Skin of body (tissue), 1 donor: ENCODE measurements at regions not wholly inside any gene's neighbourhood (a gene's known extent, or its start where the extent isn't known, plus 50 kb on each side); places are given as distances from the start of the nearest gene placed in this dataset.

Experiments used
- DNase-seq: peaks from one replicate; lab custom pipeline; 2025; lab: John Stamatoyannopoulos, UW

DNA sequence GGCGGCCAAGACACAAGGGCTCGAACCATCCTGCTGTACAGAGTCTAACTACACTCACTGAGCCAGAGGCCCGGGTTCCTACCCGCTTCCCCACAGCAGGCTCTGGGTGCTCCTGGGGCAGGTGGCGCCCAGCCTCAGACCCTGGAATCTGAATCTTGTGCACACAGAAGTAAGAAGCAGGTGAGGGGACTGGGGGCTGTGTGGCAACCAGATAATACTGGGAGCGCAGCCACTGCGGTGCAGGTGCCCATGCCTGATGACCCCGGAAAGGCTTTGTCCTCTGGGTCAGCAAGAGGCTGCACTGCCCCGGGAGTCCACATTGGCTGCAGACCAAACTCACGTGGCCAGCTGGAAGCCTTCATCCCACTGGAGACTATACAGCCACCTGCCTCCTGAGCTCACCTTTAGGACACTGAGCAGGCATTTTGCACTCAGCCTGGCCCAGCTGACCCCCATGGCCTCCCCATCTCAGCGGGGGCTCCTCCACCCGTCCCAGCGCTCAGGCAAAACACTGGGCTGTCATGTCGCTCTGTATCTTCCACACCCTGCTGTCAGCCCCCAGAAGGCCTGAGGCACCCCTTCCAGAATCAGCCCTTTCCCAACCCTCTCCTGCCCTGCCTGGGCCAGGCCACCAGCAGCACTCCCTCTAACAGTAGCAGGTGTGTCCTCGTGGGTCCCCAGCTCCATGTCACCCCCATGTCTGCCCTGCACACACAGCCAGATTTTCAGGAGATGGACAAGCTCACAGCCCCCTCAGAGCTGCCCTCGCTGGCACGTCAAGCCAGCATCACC lies 101.0 kb upstream of the IQSEC1 start:
- no peak for DNase-seq

DNA sequence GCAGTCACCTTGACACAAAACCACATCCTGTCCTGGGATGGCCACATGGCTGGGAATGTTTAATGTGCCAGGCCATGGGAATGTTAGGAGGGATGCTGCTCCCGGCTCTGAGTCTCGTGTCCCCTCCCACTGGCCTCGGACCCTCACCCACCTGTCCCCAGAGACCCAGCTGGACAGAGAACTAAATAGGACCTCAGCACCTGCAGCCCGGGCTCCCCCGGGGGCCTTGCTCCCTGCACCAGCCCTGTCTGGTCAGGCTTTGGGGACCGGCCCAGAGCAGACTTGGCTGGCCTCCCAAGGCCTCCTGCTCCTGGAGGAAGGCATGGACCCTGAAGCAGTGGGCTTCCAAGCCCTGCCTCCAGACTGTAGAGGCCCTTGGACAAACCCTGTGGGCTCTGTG lies 100.0 kb upstream of the IQSEC1 start:
- no peak for DNase-seq

DNA sequence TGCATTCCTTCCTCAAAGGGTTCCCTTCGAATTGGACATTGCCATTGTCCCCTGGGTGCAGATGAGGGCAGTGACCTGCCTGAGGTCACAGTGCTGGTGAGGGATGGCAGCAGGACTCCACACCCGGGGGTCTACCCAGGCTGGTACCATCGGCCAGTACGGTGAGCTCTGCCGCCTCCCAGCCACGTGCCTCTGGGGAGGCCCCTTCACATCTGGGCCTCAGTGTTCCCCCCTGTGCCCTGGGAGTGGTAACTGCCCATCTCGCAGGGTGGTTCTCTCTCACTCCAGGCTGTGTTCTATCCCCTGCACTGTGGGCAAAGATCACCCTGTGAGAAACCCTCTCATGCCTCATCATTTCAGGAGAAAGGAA lies 99.4 kb upstream of the IQSEC1 start:
- DNase-seq = no peak

DNA sequence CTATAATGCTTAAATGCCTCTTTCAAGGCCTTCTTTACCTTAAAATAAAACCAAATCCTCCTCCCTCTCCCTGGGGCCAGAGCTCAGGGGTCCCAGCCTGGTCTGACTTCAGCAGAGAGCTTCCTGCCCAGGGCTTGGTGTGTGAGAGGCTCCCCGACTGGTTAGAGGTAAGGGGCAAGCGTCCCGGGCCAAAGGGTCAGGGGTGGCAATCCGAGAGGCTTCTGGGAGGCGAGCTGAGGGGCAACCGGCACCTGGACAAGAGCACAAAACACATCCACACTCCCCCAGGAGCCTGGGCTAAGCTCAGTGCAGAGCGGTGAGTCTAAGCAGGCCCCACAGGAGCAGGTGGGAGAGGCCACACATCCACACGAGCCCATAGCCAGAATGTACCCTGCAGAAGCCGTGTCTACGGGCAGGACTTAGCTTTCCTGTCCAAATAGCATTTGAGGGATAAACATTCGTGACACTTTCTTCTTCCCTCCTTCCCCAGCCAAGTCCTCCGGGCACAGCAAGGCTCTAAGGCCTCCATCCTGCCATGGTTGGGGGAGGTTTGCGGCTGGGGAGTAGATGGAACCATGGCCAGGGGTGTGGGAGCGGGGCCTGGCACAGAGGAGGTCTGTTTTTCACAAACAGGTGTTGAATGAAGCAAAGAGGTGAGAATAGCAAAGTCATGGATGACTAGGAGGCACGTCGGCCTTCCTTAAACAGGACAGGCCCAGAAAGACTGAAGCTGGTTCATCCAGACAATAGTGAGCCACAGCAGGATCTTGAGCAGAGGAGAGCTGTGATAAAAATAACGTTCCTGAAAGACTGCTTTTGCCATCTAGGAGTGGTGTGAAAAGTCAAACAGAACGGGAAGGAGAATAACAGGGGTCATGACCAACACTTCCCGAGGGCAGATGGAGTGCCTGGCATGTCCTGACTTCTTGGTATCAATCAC lies 98.7 kb upstream of the IQSEC1 start:
- DNase-seq = no peak

DNA sequence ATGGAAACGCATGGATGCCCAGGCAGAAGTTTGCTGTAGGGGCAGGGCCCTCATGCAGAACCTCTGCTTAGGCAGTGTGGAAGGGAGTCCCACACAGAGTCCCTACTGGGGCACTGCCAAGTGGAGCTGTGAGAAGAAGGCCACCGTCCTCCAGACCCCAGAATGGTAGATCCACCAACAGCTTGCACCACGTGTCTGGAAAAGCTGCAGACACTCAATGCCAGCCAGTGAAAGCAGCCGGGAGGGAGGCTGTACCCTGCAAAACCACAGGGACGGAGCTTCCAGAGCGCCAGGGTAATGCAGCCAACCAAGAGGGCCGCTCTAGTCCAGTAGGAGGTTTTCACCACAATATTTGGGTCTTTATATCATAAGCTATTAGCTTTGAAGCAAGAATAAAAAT lies 97.1 kb upstream of the IQSEC1 start:
- DNase-seq = no peak

DNA sequence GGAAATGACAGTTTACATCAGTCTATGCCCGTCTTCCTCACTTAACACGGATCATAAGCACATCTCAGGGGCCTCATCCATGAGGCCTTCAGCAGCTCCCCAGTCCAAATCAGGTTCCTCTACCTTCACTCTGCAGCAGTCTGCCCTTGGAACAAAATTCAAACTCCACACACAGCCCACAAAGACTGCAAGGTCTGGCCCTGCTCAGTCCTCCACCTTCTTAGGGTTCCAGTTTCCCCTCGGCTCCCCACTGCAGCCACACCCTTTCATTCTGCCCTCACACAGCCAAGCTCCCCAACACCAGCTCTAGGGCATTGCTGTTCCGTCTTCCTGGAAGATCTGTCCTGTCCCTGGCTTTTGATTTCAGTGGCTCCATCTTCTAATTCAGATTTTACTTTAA lies 95.2 kb upstream of the IQSEC1 start:
- DNase-seq = no peak

DNA sequence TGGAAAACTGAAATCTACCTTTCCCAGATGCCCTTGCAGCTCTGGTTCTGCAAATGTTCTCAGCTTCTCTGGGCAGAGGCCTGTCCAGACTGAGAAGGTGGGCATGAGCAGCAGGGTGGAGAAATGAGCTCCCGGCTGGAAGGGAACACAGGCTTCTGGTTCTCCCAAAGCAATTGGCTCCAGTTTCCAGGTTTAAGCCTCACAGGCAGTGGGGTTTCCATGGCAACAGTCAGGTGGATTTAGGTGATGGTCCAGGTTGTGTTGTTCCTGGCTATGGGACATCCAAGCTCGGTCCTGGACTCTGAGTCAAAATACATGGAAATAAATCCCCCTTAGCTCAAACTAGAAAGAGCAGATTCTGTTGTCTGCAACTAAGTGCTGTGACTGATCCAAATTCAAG lies 94.6 kb upstream of the IQSEC1 start:
- no peak for DNase-seq

DNA sequence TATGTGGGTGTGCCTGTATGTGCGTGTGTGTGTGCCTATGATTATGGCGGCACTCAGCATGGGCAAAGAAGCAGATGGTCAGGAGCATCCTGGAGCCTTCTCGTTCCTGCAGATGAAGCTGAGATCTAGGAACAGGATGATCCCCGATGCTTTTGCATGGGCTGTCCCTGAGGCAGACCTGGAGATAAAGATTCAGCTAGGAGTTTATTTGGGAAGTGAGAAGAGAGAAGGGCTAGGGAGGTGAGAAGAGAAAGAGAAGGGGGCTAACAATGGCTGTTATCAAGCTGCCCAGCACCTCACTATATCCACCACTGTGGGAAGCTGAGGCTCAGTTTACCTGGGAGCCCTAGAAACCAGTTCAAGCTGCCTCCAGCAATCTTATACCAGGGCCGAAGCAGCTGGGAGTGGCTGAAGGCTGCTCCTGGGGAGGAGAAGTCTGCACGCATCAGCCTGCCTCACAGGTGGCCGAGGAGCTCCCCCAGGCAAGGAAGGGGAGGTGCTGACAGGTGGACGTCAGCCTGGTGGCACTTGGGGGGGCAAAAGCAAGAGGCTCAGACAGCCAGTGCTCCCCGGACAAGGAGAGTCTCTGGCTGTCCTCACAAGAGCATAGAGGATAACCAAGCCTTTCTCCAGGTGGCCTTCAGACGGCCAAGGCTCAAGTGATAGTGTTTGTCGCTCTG lies 94.0 kb upstream of the IQSEC1 start:
- DNase-seq = no peak

DNA sequence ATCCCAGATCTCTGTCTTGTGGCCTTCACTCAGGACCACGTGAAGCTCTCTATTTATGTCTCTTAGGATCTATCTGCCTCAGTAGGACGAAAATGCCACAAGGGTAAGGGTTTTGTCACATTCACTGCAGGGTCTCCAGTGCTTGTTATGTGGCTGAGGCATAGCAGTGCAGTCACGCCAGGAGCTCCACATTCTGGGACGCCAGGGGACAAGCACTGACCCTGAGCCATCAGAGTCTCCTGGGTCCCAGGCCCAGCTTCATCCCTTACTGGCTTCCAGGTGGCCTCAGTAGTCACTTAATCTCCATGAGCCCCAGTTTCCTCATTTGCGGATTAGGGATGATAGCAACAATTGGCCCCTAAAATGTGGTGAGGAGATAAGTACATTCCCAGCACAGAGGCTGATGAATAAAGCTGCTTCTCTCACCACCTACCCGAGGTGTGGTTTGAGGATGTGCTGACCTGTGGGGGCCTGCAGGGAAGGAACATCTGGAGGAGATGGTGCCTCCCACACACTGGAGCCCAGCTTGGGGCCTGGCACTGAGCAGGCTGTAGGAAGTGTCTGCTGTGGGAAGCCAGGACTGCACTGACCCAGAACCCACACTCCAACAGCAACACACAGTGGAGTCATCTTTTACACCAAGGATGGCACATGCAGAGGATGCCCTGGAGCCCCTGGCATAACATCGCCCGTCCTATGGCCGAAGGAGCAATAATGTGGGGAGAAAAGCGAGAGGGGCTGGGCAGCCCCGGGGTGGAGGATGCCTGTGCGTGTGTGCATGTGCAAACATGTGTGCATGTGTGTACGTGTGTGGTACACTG lies 93.2 kb upstream of the IQSEC1 start:
- no peak for DNase-seq

DNA sequence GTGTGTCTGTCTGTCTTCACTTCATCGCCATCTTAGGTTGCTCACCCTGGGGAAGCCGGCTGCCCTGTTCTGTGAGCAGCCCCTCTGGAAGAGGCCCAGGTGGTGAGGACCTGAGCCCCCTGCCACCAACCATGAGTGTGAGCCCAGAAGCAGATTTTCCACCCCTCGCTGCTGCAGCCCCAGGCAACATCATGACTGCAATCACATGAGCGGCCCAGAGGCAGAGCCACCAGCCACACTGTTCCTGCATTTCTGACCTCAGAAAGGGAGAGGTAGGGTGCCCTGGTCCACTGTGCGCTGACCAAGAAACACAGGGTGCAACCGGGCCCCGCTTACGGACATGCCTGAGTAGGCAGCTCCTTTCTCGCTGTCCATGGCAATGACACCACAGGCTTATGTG lies 92.3 kb upstream of the IQSEC1 start:
- DNase-seq = no peak

DNA sequence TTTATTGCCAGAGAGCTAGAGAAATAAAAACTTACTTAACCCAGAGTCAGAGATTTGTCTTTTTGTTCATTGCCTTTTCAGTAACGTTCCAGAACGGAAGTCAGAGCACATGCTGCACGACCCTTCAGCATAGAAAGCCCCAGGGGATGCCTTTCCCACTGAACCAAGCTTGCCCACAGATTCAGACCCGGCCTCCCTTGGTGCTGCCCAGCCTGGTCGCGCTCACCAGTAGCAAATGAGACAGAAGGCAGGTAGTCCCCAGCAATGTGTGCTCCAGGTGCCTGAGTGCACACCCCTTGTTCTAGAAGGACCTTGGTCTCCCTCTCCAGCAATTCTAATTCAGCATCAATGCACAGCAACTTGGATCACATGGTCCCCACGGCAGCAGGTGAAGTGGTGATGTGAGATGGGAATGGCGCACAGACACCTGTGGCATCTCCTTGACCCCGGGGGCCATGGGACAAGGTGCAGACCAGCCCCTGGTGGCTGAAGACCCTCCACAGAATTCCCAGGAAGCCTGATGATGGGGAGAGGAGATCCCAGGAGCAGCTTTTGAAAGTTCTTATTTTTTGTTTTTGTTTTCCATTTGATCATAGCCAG lies 91.8 kb upstream of the IQSEC1 start:
- no peak for DNase-seq

DNA sequence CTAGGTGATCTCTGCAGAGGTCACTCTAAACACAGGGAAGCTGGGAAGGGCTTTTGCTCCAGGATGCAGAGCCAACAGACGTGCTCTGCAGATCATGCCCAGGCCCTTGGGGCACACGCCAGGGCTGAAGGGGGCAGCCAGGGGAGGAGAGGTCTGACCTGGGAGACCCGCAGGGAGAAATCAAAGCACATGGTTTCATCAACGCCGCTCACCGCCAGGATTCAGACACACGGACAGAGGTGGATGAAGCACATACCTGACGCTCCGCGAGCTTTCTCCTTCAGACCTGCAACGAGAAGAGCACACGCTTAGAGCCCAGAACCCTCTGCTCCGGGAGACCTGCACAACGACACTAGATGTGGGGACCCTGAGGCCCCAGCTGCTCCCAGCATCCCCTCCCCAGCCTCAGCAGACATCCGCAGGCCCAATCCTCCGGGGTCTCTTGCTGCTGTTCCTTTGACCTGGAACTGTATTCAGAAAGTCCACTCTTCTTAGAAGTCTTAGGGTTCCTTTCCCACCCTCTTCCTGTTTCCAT lies 90.7 kb upstream of the IQSEC1 start:
- DNase-seq = no peak

DNA sequence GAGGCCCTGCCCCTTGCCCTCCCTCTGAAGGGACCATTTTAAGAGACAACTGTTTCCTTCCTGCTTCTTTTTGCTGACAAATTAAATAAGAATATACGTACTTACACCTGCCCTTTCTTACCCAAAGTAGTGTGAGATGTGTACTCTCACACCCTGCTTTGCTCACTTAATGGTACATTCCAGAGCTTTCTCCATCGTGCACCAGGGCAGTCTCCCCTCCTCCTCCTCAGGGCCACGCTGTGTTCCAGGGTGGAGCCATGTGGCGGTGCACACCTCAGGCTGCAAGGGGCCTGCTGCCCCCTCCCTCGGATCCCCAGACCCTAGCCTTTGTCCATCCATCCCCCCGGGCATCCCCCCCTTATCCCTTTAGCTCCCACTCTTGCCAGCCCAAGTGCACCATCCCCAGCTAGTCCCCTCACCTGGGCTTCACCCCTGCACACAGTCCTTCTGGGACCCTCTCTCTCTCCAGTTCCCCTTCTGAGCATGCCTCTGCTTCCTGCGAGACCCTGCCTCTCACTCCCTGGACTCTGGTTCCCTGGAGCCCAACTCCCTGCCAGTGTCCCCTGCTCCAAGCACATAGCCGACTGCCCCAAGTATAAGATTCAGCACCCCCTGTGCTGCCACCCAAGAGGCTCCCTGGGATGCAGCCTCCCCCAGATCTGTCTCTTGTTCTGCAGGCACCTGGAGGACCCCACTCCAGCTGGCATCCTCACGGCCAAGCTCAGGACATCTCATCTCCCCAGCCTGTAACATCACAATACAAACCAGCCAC lies 89.5 kb upstream of the IQSEC1 start:
- DNase-seq = no peak

DNA sequence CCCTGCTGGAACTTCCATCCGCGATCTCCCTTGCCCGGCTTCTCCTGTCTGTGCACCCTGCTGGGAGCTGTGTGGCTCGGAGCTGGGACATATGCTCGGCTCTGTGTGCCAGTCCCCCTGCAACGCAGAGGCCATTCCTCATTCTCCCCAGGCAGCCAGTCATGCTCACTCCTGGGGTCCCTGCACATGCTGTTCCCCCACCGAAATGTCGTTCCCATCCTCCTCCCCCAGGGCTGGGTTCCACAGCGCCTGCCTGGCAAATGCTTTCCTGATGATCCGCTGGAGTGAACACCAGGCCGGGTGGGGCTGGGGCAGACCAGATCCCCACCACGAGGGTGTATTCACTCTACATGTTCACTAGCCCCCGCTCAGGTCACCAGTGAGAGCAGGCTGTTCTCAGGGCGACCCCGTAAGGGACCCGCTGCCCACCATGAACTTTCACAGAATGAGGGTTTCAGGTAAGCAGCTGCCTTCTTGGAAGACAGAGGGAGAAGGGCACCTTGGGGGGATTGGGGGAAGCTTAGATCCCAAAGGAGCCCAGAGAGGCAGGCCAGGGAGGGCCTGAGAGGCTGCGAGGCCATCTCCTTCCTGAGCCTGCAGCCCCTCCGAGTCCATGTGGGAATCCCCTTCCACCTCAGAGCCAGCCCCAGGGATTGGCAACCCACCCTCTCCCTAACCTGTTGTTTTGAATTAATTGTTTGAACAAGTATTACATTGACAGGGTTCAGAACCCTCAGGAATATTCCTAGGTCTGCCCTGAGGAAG lies 88.7 kb upstream of the IQSEC1 start:
- DNase-seq = no peak

DNA sequence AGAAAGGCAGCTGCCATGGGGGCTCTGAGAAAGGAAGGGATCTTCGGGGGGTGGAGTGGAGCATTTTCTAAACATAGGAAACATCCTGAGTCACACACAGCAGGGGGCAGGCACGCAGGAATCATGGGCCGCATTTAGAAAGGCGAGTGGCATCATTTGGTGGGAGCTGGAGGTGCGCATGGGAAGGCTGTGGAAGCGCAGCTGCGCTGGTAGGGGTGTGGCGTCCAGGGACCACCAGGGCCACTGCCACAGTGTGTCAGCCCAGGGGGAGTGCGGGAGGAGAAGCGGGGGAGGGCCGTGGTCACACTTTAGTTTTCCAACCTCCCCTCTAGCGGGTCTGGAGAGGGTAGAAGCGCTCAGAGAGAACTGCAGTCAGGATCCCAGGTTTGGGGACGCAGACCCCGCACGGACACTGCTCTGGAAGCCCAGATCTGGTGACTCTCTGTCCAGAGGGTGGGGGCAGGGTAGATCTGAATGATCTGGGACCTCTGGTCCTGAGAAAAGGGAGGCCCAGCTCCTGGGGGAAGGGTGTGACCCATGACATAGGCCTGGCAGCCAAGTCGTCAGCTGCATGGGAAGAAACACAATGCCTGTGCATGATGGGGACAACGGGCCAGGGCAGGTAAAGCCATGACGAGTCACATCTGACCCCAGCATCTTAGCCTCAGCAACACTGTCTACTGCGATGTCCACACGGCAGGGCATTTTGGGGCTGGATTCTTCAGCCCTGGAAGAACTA lies 88.0 kb upstream of the IQSEC1 start:
- no peak for DNase-seq

DNA sequence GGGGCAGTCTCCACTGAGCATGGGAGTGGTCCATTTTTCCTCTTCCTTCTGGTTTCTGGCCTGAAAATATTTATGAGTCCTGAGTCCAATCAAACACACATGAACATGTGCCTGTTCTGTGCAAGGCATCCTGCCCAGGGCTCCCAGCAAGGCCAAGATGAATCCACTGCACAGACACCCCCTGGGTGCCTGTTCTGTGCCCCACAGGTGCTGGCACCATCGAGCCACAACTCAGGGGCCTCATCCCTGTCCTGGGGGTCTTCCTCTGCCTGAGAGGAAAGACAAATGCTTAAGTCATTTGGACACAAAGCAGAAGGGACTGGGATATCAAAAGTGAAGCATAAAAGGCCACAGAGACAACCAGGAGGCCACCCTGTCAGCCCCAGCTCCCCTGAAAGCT lies 87.4 kb upstream of the IQSEC1 start:
- DNase-seq = no peak

DNA sequence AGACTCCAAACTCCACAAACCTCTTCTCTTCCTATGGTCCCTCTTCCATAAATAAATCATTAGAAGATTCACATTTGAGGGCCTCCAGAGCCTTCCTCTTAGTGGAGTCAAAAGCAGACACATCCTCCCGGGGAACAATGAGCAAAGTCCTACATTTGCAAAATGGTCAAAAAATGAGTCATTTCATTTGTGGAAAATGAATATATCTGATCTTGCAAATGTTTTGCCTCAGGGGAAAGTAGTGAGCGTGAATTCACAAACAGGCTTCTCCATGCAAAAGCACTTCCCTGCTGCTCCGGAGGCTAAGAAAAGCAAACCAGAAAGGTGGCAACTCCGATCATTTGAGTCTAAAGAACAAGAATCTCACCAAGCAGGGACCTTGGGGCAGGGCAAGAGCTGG lies 86.7 kb upstream of the IQSEC1 start:
- DNase-seq = no peak

DNA sequence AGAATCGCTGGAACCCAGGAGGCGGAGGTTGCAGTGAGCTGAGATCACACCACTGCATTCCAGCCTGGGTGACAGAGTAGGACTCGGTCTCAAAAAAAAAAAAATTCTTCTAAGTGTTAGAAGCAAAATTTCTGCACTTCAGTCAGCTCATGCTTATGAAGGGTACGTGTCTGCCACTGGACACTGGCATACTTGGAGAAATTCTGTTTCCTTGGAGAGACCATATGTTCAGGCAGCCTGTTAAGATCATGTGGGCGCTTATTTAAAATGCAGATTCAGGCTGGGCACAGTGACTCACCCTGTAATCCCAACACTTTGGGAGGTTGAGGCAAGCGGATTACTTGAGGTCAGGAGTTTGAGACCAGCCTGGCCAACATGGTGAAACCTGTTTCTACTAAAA lies 85.6 kb upstream of the IQSEC1 start:
- no peak for DNase-seq
